WTC11 (cell line): ENCODE measurements at regions not wholly inside any gene's neighbourhood (a gene's known extent, or its start where the extent isn't known, plus 50 kb on each side); places are given as distances from the start of the nearest gene placed in this dataset.

Source experiments
- CREM ChIP-seq: sonication (generic); formaldehyde crosslinking; IDR thresholded peaks from 2 replicates; pipeline ENCODE4 v1.8.1; 2022; ENCODE audit warnings: mild to moderate bottlenecking, missing genetic modification reagents, moderate library complexity
- CTCF ChIP-seq: fragments of 200-600 bp; IDR thresholded peaks from 2 replicates; pipeline ENCODE4 v1.8.0; 2022; ENCODE audit warnings: antibody characterized with exemption
- ETV6 ChIP-seq: sonication (generic); formaldehyde crosslinking; IDR thresholded peaks from 2 replicates; pipeline ENCODE4 v1.8.1; 2022; ENCODE audit warnings: mild to moderate bottlenecking, missing genetic modification reagents
- MYBL2 ChIP-seq: sonication (generic); formaldehyde crosslinking; IDR thresholded peaks from 2 replicates; pipeline ENCODE4 v1.8.1; 2023; ENCODE audit warnings: mild to moderate bottlenecking, moderate library complexity, missing genetic modification reagents
- OVOL2 ChIP-seq: fragments of 250-450 bp; sonication (Bioruptor Pico); IDR thresholded peaks from 2 replicates; pipeline ENCODE4 v1.9.0; 2021; ENCODE audit warnings: mild to moderate bottlenecking, borderline replicate concordance
- SP1 ChIP-seq: sonication (generic); formaldehyde crosslinking; conservative IDR thresholded peaks from 2 replicates; pipeline ENCODE4 v1.8.1; 2022; ENCODE audit warnings: missing genetic modification reagents
- USF2 ChIP-seq: sonication (generic); formaldehyde crosslinking; IDR thresholded peaks from 2 replicates; pipeline ENCODE4 v1.8.1; 2023; ENCODE audit warnings: mild to moderate bottlenecking, missing genetic modification reagents, moderate library complexity
- ZNF121 ChIP-seq: sonication (generic); formaldehyde crosslinking; IDR thresholded peaks from 2 replicates; pipeline ENCODE4 v1.8.0; 2023; ENCODE audit warnings: missing genetic modification reagents

GRCh38 chr14:48628870-48629269 is 953.5 kb upstream of the MDGA2 start:
- TF ChIP-seq SP1 (no peak), ETV6 (CRISPR knock-in tag) (no peak), MYBL2 (CRISPR knock-in tag) (no peak), OVOL2 (CRISPR knock-in tag) (no peak), CTCF (no peak), USF2 (CRISPR knock-in tag) (no peak), CREM (no peak), ZNF121 (CRISPR knock-in tag) (no peak)
